H9 (cell line): ENCODE measurements at regions not wholly inside any gene's neighbourhood (a gene's known extent, or its start where the extent isn't known, plus 50 kb on each side); places are given as distances from the start of the nearest gene placed in this dataset.

Source experiments
- DNase-seq: peaks from one replicate; pipeline ENCODE4 v3.0.0-alpha.2; 2017
- H2AFZ ChIP-seq: one replicate; pipeline ENCODE4 v1.6.1; 2013; ENCODE audit warnings: mild to moderate bottlenecking, low read length, control low read depth, moderate library complexity
- H2AK5ac ChIP-seq: 2 replicates; pipeline ENCODE4 v1.6.1; 2013; ENCODE audit warnings: low read length, control low read depth, mixed read lengths; ENCODE audit not compliant: insufficient read length
- H2BK120ac ChIP-seq: one replicate; pipeline ENCODE4 v1.6.1; 2013; ENCODE audit warnings: low read depth, mild to moderate bottlenecking, low read length, control low read depth, inconsistent platforms; ENCODE audit not compliant: poor library complexity, severe bottlenecking
- H2BK12ac ChIP-seq: 2 replicates; pipeline ENCODE4 v1.6.1; 2013; ENCODE audit warnings: low read length, control low read depth, mixed read lengths, low read depth; ENCODE audit not compliant: insufficient read length
- H2BK15ac ChIP-seq: 2 replicates; pipeline ENCODE4 v1.6.1; 2013; ENCODE audit warnings: low read depth, low read length, control low read depth
- H2BK20ac ChIP-seq: one replicate; pipeline ENCODE4 v1.6.1; 2013; ENCODE audit warnings: low read depth, mild to moderate bottlenecking, low read length, control low read depth, inconsistent platforms; ENCODE audit not compliant: poor library complexity, severe bottlenecking
- H2BK5ac ChIP-seq: 2 replicates; pipeline ENCODE4 v1.6.1; 2013; ENCODE audit warnings: low read length, control low read depth, mixed read lengths; ENCODE audit not compliant: insufficient read length
- H3K14ac ChIP-seq: 2 replicates; pipeline ENCODE4 v1.6.1; 2013; ENCODE audit warnings: low read length, control low read depth; ENCODE audit not compliant: insufficient read depth
- H3K18ac ChIP-seq: 2 replicates; pipeline ENCODE4 v1.6.1; 2013; ENCODE audit warnings: low read depth, mild to moderate bottlenecking, mixed read lengths, low read length, control low read depth; ENCODE audit not compliant: insufficient read length
- H3K23ac ChIP-seq: 2 replicates; pipeline ENCODE4 v1.6.1; 2013; ENCODE audit warnings: low read length, control low read depth, mixed read lengths, low read depth; ENCODE audit not compliant: insufficient read length
- H3K23me2 ChIP-seq: 2 replicates; pipeline ENCODE4 v1.6.1; 2013; ENCODE audit warnings: low read depth, mild to moderate bottlenecking, mixed read lengths, low read length, control low read depth; ENCODE audit not compliant: insufficient read length, poor library complexity, severe bottlenecking
- H3K27ac ChIP-seq: 2 replicates; pipeline ENCODE4 v1.5.1; 2013; ENCODE audit warnings: low read length, control low read depth, mixed read lengths, low read depth; ENCODE audit not compliant: insufficient read length
- H3K27me3 ChIP-seq: 2 replicates; pipeline ENCODE4 v1.6.1; 2013; ENCODE audit warnings: low read length, control low read depth, inconsistent platforms; ENCODE audit not compliant: insufficient read depth
- H3K4ac ChIP-seq: 2 replicates; pipeline ENCODE4 v1.6.1; 2013; ENCODE audit warnings: low read depth, mild to moderate bottlenecking, control low read depth, inconsistent platforms, low read length, moderate library complexity
- H3K4me1 ChIP-seq: 2 replicates; pipeline ENCODE4 v1.6.1; 2013; ENCODE audit warnings: low read length, control low read depth, inconsistent platforms; ENCODE audit not compliant: insufficient read depth
- H3K4me2 ChIP-seq: 2 replicates; pipeline ENCODE4 v1.6.1; 2013; ENCODE audit warnings: low read length, control low read depth, mixed read lengths; ENCODE audit not compliant: insufficient read length, insufficient read depth
- H3K56ac ChIP-seq: 2 replicates; pipeline ENCODE4 v1.6.1; 2013; ENCODE audit warnings: low read depth, mild to moderate bottlenecking, mixed read lengths, low read length, control low read depth; ENCODE audit not compliant: insufficient read length
- H3K79me1 ChIP-seq: 2 replicates; pipeline ENCODE4 v1.6.1; 2013; ENCODE audit warnings: low read depth, mild to moderate bottlenecking, moderate library complexity, low read length, control low read depth, inconsistent platforms; ENCODE audit not compliant: insufficient read depth, poor library complexity, severe bottlenecking
- H3K79me2 ChIP-seq: 2 replicates; pipeline ENCODE4 v1.6.1; 2013; ENCODE audit warnings: low read length, control low read depth, inconsistent platforms; ENCODE audit not compliant: insufficient read depth
- H3K9ac ChIP-seq: 2 replicates; pipeline ENCODE4 v1.6.1; 2013; ENCODE audit warnings: low read length, control low read depth, mixed read lengths; ENCODE audit not compliant: insufficient read length; ENCODE audit errors: extremely low read depth
- H3K9me3 ChIP-seq: one replicate; pipeline ENCODE4 v1.6.1; 2013; ENCODE audit warnings: low read depth, low read length, inconsistent platforms; ENCODE audit not compliant: control insufficient read depth
- H3T11ph ChIP-seq: one replicate; pipeline ENCODE4 v1.6.1; 2013; ENCODE audit warnings: mild to moderate bottlenecking, low read length, control low read depth, inconsistent platforms
- H4K20me1 ChIP-seq: one replicate; pipeline ENCODE4 v1.6.1; 2013; ENCODE audit not compliant: control insufficient read depth, insufficient read length, insufficient read depth
- H4K5ac ChIP-seq: 2 replicates; pipeline ENCODE4 v1.6.1; 2013; ENCODE audit warnings: low read depth, mild to moderate bottlenecking, mixed read lengths, low read length, control low read depth; ENCODE audit not compliant: insufficient read length
- H4K8ac ChIP-seq: replicated peaks from 2 replicates; pipeline ENCODE4 v1.6.1; 2013; ENCODE audit warnings: low read length, control low read depth, mixed read lengths, low read depth; ENCODE audit not compliant: insufficient read length
- H4K91ac ChIP-seq: 2 replicates; pipeline ENCODE4 v1.6.1; 2013; ENCODE audit warnings: low read depth, mild to moderate bottlenecking, moderate library complexity, mixed read lengths, low read length, control low read depth; ENCODE audit not compliant: insufficient read length
- H3K27ac Mint-ChIP-seq, 3 experiments: 2 replicates in 2 of 3; 3 replicates in 1 of 3; pipeline ENCODE4 v1.8.0; 2020 to 2021; ENCODE audit warnings: mixed read lengths in 3 of 3, mild to moderate bottlenecking in 1 of 3, moderate library complexity in 1 of 3
- H3K27me3 Mint-ChIP-seq: 2 replicates; pipeline ENCODE4 v1.8.0; 2021; ENCODE audit warnings: low read depth, mild to moderate bottlenecking, moderate library complexity, mixed read lengths
- H3K36me3 Mint-ChIP-seq, 3 experiments: 2 replicates in 2 of 3; 3 replicates in 1 of 3; pipeline ENCODE4 v1.8.0; 2020 to 2021; ENCODE audit warnings: low read depth in 3 of 3, mixed read lengths in 3 of 3; ENCODE audit not compliant: insufficient read depth in 1 of 3
- H3K4me1 Mint-ChIP-seq, 2 experiments: 2 replicates each; pipeline ENCODE4 v1.8.0; 2020; ENCODE audit warnings: mixed read lengths in 2 of 2
- H3K4me3 Mint-ChIP-seq, 2 experiments: 2 replicates in 1 of 2; 3 replicates in 1 of 2; pipeline ENCODE4 v1.8.0; 2020 to 2021; ENCODE audit warnings: mild to moderate bottlenecking in 2 of 2, mixed read lengths in 2 of 2, moderate library complexity in 1 of 2
- H3K9me3 Mint-ChIP-seq, 2 experiments: 2 replicates in 1 of 2; 3 replicates in 1 of 2; pipeline ENCODE4 v1.8.0; 2020; ENCODE audit warnings: mild to moderate bottlenecking in 2 of 2, mixed read lengths in 2 of 2, moderate library complexity in 1 of 2
- CTCF ChIP-seq: fragments of 200-600 bp; sonication (generic); conservative IDR thresholded peaks from 3 replicates; pipeline ENCODE4 v1.8.0; 2021; ENCODE audit warnings: antibody characterized with exemption, mild to moderate bottlenecking
- WGBS: extraction: QIAGEN DNeasy Blood & Tissue Kit; methylation state at CpG from one replicate; pipeline ENCODE4 v1.1.7; 2013; ENCODE audit warnings: missing lambda C conversion rate, low lambda C conversion rate, mixed read lengths; ENCODE audit not compliant: insufficient read length; ENCODE audit errors: extremely low coverage; 5-methylcytosine and 5-hydroxymethylcytosine counted together

- Histone ChIP-seq H2BK12ac (no peak overlapping the region), H3K23ac (no peak overlapping the region), H3T11ph (no peak overlapping the region), H3K14ac (no peak overlapping the region), H4K20me1 (no peaks in the 10 kb centered on the region), H3K79me1 (no peaks in the 10 kb centered on the region), H4K8ac (no peak overlapping the region), H3K79me2 (no peaks in the 10 kb centered on the region), H3K9ac (no peak overlapping the region), H3K9me3 (no peaks in the 10 kb centered on the region), H3K18ac (no peak overlapping the region), H3K4me1 (no peaks in the 10 kb centered on the region), H3K27me3 (no peaks in the 10 kb centered on the region), H2BK120ac (no peak overlapping the region), H3K27ac (no peak overlapping the region), H3K4me2 (no peak overlapping the region), H2AFZ (no peak overlapping the region), H2AK5ac (no peak overlapping the region), H3K23me2 (no peaks in the 10 kb centered on the region), H4K5ac (no peak overlapping the region), H2BK5ac (no peak overlapping the region), H4K91ac (no peak overlapping the region), H3K4ac (no peak overlapping the region), H2BK20ac (no peak overlapping the region), H2BK15ac (no peak overlapping the region), H3K56ac (no peak overlapping the region)
- no peaks in the 10 kb centered on the region for H3K27me3 Mint-ChIP-seq
- H3K27ac Mint-ChIP-seq: no peak overlapping the region
- peaks cover 0 to 2% of the 10 kb centered on the region in 2 experiments; a peak in 2 of 5 replicates for H3K9me3 Mint-ChIP-seq
- TF ChIP-seq CTCF: no peak
- H3K4me3 Mint-ChIP-seq: no peak overlapping the region
- DNase-seq: no peak
- H3K36me3 Mint-ChIP-seq: peaks cover 0 to 1% (median 0%) of the 10 kb centered on the region in 3 experiments; a peak in 1 of 7 replicates
- peaks cover 7 to 10% of the 10 kb centered on the region in 2 experiments for H3K4me1 Mint-ChIP-seq
- no CpG with 5 or more reads among the region's 7 CpGs for WGBS
Measured at GRCh38 chr4:180571516-180572055, 1671.6 kb upstream of the TENM3 start.
